ENCODE measurements at regions not wholly inside any gene's neighbourhood (a gene's known extent, or its start where the extent isn't known, plus 50 kb on each side); places are given as distances from the start of the nearest gene placed in this dataset.

GRCh38 chr4:153966641-153967040, 177.8 kb upstream of the SFRP2 start:
- Histone ChIP-seq H3K4me1 (ENCODE audit: low read depth) (no peaks in the 10 kb centered on the region), H3K9me3 (ENCODE audit: low read depth) (no peaks in the 10 kb centered on the region), H3K36me3 (no peaks in the 10 kb centered on the region), H3K27ac (no peak overlapping the region), H3K27me3 (no peaks in the 10 kb centered on the region), H3K4me3 (no peak overlapping the region)
- no peak for TF ChIP-seq CTCF (IDR thresholded peaks at IDR 0.05; ENCODE audit: low read depth, low read length)
- no peak for DNase-seq (ENCODE audit: low read depth in 1 of 2, low spot score in 1 of 2)

GRCh38 chr4:153963216-153963615, 174.3 kb upstream of the SFRP2 start:
- DNase-seq (ENCODE audit: low read depth in 1 of 2, low spot score in 1 of 2), result no peak
- H3K36me3 ChIP-seq, result no peaks in the 10 kb centered on the region
- H3K27ac ChIP-seq, result no peak overlapping the region
- no peaks in the 10 kb centered on the region for H3K9me3 ChIP-seq (ENCODE audit: low read depth)
- H3K4me1 ChIP-seq (ENCODE audit: low read depth), result no peaks in the 10 kb centered on the region
- TF ChIP-seq CTCF (IDR thresholded peaks at IDR 0.05; ENCODE audit: low read depth, low read length), result no peak
- no peak overlapping the region for H3K4me3 ChIP-seq
- H3K27me3 ChIP-seq, result no peaks in the 10 kb centered on the region

DNA sequence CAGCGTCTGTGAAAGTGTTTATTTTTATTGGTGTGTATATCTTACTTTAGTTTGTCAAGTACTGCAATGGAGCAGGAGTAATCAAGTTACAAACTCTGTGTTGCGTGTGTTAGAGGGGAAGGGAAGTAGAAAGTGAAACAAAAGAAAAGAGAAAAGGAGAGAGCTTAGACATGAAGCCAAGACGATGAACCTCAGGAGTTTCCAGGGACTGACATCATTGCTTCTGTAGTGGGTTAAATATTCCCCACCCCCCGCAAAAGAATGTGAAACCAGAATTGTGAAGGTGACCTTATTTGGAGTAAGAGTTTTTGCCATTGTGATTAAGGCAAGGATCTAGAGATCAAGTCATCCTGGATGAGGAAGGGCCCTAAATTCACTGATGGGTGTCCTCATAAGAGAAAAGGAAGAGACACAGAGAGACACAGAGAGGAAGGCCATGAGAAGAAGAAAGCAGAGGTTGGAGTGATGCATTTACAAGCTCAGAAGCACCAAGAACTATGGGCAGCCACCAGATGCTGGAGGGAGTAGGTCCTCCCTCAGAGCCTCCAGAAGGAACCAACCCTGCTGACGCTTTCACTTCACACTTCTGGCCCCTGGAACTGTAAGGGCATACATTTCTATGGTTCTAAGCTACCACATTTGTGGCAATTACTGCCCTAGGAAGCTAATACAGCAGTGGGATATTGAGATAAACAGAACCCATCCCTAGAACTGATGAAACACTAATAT, 173.6 kb upstream of the SFRP2 start:
- H3K4me1 ChIP-seq (ENCODE audit: low read depth), result no peaks in the 10 kb centered on the region
- TF ChIP-seq CTCF (IDR thresholded peaks at IDR 0.05; ENCODE audit: low read depth, low read length), result no peak
- no peaks in the 10 kb centered on the region for H3K36me3 ChIP-seq
- no peaks in the 10 kb centered on the region for H3K9me3 ChIP-seq (ENCODE audit: low read depth)
- H3K27me3 ChIP-seq, result no peaks in the 10 kb centered on the region
- no peak overlapping the region for H3K4me3 ChIP-seq
- H3K27ac ChIP-seq, result no peak overlapping the region
- no peak for DNase-seq (ENCODE audit: low read depth in 1 of 2, low spot score in 1 of 2)

DNA sequence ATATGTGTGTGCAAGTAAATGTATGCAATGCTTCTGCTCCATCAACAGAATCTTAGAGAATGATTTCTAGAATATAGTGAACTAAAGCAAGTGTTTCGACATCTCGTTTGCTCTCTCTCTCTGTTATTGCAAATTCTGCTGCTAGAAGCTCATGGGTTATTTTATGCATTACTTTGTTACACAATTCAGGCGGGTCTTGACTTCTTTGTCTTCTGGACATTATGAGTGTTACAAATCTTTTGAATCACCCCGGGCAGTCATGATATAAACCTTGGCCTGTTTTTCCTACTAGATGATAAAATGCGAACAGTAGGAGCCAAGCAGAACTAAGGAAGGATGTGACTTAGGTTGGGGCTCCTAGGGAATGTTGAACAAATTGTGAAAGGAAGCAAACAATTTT, 166.4 kb upstream of the SFRP2 start:
- TF ChIP-seq CTCF (IDR thresholded peaks at IDR 0.05; ENCODE audit: low read depth, low read length), result no peak
- DNase-seq (ENCODE audit: low read depth in 1 of 2, low spot score in 1 of 2), result no peak
- Histone ChIP-seq H3K4me1 (ENCODE audit: low read depth) (no peaks in the 10 kb centered on the region), H3K27me3 (no peaks in the 10 kb centered on the region), H3K36me3 (no peaks in the 10 kb centered on the region), H3K4me3 (no peak overlapping the region), H3K27ac (no peak overlapping the region), H3K9me3 (ENCODE audit: low read depth) (no peaks in the 10 kb centered on the region)

- no peaks in the 10 kb centered on the region for H3K27me3 ChIP-seq
- H3K27ac ChIP-seq, result no peak overlapping the region
- TF ChIP-seq CTCF (IDR thresholded peaks at IDR 0.05; ENCODE audit: low read depth, low read length), result no peak
- H3K9me3 ChIP-seq (ENCODE audit: low read depth), result no peaks in the 10 kb centered on the region
- no peak for DNase-seq (ENCODE audit: low read depth in 1 of 2, low spot score in 1 of 2)
- no peaks in the 10 kb centered on the region for H3K4me1 ChIP-seq (ENCODE audit: low read depth)
- no peaks in the 10 kb centered on the region for H3K36me3 ChIP-seq
- H3K4me3 ChIP-seq, result no peak overlapping the region
Measured at GRCh38 chr4:153954654-153955053, 165.8 kb upstream of the SFRP2 start.

Data from cardiac muscle cell (in vitro differentiated cells and primary cell).